SJCRH30 (cell line): ENCODE measurements at regions not wholly inside any gene's neighbourhood (a gene's known extent, or its start where the extent isn't known, plus 50 kb on each side); places are given as distances from the start of the nearest gene placed in this dataset.

Source experiments
- DNase-seq, 2 experiments: peaks; one replicate each; pipeline ENCODE4 v3.0.0-alpha.2; 2015 to 2020
- H3K27ac ChIP-seq: fragments of 250-450 bp; sonication (Bioruptor Pico); 2 replicates; pipeline ENCODE4 v1.5.1; 2020; ENCODE audit warnings: mild to moderate bottlenecking, moderate library complexity
- H3K27me3 ChIP-seq: fragments of 250-450 bp; sonication (Bioruptor Pico); 2 replicates; pipeline ENCODE4 v1.5.1; 2020; ENCODE audit warnings: mild to moderate bottlenecking, moderate library complexity
- H3K36me3 ChIP-seq: fragments of 250-450 bp; sonication (Bioruptor Pico); 2 replicates; pipeline ENCODE4 v1.5.1; 2020; ENCODE audit warnings: mild to moderate bottlenecking, moderate library complexity
- H3K4me1 ChIP-seq: fragments of 250-450 bp; sonication (Bioruptor Pico); 2 replicates; pipeline ENCODE4 v1.5.1; 2020; ENCODE audit warnings: mild to moderate bottlenecking, moderate library complexity
- H3K4me3 ChIP-seq: fragments of 250-450 bp; sonication (Bioruptor Pico); 2 replicates; pipeline ENCODE4 v1.5.1; 2020; ENCODE audit warnings: mild to moderate bottlenecking, moderate library complexity
- H3K9me3 ChIP-seq: fragments of 250-450 bp; sonication (Bioruptor Pico); replicated peaks from 2 replicates; pipeline ENCODE4 v1.5.1; 2020; ENCODE audit warnings: mild to moderate bottlenecking, moderate library complexity

- Histone ChIP-seq H3K4me3 (no peak overlapping the region), H3K36me3 (no peaks in the 10 kb centered on the region), H3K4me1 (peaks cover 7% of the 10 kb centered on the region), H3K27ac (no peak overlapping the region), H3K9me3 (no peaks in the 10 kb centered on the region), H3K27me3 (no peaks in the 10 kb centered on the region)
- no peak for DNase-seq
Observed at GRCh38 chr6:138680085-138680484, 93.5 kb upstream of the CCDC28A start.

DNA sequence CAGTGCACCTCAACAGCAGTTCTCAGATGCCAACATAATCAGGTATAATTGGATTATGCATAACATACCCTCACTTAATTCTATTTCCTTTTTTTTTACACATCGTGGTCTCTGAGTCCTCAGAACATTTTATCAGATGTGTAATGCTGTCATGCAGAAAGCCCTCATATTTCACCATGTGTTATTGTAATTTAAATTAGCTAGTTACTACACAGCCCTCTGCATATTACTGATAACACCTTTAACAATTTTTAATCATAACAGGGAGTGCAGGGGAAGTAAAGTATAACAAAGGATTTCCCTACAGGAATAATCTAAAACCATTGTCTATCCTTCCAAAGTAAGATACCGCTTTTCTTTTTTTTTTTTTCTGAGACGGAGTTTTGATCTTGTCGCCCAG is 91.9 kb upstream of the CCDC28A start:
- no peaks in the 10 kb centered on the region for H3K36me3 ChIP-seq
- H3K4me1 ChIP-seq: peaks cover 7% of the 10 kb centered on the region
- no peaks in the 10 kb centered on the region for H3K27me3 ChIP-seq
- DNase-seq: no peak
- H3K4me3 ChIP-seq: no peak overlapping the region
- no peak overlapping the region for H3K27ac ChIP-seq
- H3K9me3 ChIP-seq: no peaks in the 10 kb centered on the region

- Histone ChIP-seq H3K36me3 (no peaks in the 10 kb centered on the region), H3K4me3 (peak overlapping the region; percentile 55), H3K4me1 (peaks cover 7% of the 10 kb centered on the region), H3K27me3 (no peaks in the 10 kb centered on the region), H3K27ac (peak overlapping the region; percentile 95), H3K9me3 (no peaks in the 10 kb centered on the region)
- DNase-seq: peak; percentile 87 to 89
Observed at GRCh38 chr6:138682704-138683527, 90.7 kb upstream of the CCDC28A start.

DNA sequence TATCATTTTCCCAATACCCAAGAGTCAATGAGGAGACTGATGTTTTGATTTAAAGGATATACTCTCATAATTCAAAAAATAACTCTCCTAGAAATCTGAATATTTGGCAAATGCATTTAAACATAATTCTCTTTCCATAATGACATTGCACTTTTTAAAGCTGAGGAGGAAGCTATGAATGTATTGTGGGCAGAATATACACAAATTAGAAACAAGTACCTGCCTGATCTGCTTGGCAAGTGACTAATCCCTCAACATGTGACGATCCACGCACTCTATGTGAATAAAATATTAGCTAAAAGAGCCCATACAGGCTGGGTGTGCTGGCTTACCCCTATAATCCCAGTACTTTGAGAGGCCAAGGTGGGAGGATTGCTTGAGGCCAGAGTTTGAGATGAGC is 88.3 kb upstream of the CCDC28A start:
- no peaks in the 10 kb centered on the region for H3K36me3 ChIP-seq
- H3K27me3 ChIP-seq: no peaks in the 10 kb centered on the region
- peaks cover 7% of the 10 kb centered on the region for H3K4me1 ChIP-seq
- H3K27ac ChIP-seq: no peak overlapping the region
- H3K4me3 ChIP-seq: no peak overlapping the region
- no peak for DNase-seq
- no peaks in the 10 kb centered on the region for H3K9me3 ChIP-seq

GRCh38 chr6:138685781-138686180 is 87.8 kb upstream of the CCDC28A start:
- no peak for DNase-seq
- H3K27ac ChIP-seq: no peak overlapping the region
- H3K4me3 ChIP-seq: no peak overlapping the region
- H3K27me3 ChIP-seq: no peaks in the 10 kb centered on the region
- peaks cover 7% of the 10 kb centered on the region for H3K4me1 ChIP-seq
- no peaks in the 10 kb centered on the region for H3K9me3 ChIP-seq
- no peaks in the 10 kb centered on the region for H3K36me3 ChIP-seq

- no peaks in the 10 kb centered on the region for H3K9me3 ChIP-seq
- H3K4me1 ChIP-seq: peaks cover 3% of the 10 kb centered on the region
- H3K4me3 ChIP-seq: no peak overlapping the region
- no peaks in the 10 kb centered on the region for H3K27me3 ChIP-seq
- no peaks in the 10 kb centered on the region for H3K36me3 ChIP-seq
- H3K27ac ChIP-seq: no peak overlapping the region
- no peak for DNase-seq
Observed at GRCh38 chr6:138688580-138688979, 85.0 kb upstream of the CCDC28A start.

- Histone ChIP-seq H3K27ac (no peak overlapping the region), H3K36me3 (no peaks in the 10 kb centered on the region), H3K27me3 (no peaks in the 10 kb centered on the region; the same call in 1 of the 2 replicates), H3K4me1 (0 out of 2 replicates have a peak, but pooled peaks cover 4% of the 10 kb centered on the region), H3K9me3 (no peaks in the 10 kb centered on the region), H3K4me3 (no peak overlapping the region)
- DNase-seq: no peak
Observed at GRCh38 chr6:138689849-138690248, 83.7 kb upstream of the CCDC28A start.

DNA sequence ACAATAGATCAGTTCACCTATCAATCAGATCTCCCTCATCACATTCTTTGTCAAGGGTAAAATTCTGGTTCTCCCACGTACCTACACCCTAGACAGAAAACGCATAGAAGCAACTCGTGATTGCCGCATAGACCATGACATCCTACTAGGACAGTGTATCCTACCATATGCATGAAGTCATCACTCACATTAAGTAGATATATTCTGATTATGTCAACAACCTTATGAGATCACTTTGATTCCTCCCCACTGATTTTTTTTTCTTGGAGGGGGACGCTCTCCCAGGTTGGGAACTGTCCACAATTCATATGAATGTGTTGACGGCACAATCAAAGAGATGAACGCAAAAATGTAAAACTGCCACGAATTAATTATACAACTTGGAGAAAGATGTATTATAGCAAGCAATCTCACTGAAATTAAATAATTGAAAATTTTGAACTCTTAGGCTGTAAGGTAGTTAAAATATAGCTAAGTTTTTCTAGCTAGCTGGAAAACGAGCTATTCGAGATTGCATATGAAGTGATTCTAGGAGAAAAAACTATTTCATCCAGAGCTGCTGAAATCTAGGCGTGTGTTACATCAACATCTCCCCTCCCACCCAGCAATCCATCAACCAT is 82.5 kb upstream of the CCDC28A start:
- Histone ChIP-seq H3K9me3 (no peaks in the 10 kb centered on the region), H3K4me3 (no peak overlapping the region), H3K4me1 (0 out of 2 replicates have a peak, but pooled peaks cover 4% of the 10 kb centered on the region), H3K36me3 (no peaks in the 10 kb centered on the region), H3K27me3 (no peaks in the 10 kb centered on the region; the same call in 1 of the 2 replicates), H3K27ac (no peak overlapping the region)
- no peak for DNase-seq

GRCh38 chr6:138691595-138692057 is 81.9 kb upstream of the CCDC28A start:
- Histone ChIP-seq H3K36me3 (no peaks in the 10 kb centered on the region), H3K27ac (no peak overlapping the region), H3K4me1 (0 out of 2 replicates have a peak, but pooled peaks cover 4% of the 10 kb centered on the region), H3K9me3 (no peaks in the 10 kb centered on the region), H3K4me3 (peak overlapping the region; percentile 70), H3K27me3 (no peaks in the 10 kb centered on the region; the same call in 1 of the 2 replicates)
- no peak for DNase-seq

DNA sequence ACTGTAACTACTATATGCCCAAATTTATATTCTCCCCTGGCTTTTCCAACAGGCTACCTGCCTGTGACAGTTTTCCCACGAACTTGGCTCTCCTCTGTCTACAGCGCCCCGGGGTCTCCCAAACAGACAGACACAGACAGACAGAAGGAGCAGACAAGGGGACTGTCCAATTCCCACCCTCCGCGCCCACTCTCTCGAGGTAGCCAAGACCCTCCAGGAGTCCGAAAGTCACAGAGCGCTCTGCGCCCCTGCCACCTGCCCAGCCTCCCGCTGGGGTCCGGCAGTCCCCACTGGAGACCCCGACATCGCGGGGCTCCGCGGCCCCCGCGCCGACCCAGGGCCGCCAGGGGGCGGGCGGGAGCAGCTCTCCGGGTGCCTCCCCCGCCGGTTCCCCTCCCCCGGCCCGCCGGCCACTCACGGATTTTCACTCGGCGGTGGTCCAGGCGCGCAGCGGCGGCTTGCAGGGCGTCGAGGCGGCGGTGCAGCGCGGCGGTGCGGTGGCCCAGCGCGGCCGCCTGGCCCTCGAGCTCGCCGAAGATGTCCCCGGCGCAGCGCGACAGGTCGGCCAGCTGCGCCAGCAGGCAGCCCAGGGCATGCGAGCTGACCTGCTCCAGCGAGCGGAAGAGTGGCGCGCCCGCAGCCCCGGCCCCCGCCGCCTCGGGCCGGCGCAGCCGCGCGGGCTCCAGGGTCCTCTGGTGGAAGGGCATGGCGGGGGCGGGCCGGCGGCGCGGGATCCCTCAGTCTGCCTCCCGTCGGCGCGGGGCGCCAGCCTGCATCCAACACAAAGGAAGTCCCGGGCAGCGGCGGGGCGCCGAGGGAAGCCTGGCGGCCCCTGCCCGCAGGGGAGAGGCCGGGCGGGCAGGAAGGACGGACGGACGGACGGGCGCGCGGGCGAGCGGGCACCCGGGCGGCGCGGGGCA is 81.3 kb upstream of the CCDC28A start:
- Histone ChIP-seq H3K4me3 (peak overlapping the region; percentile 70), H3K27me3 (no peaks in the 10 kb centered on the region; the same call in 1 of the 2 replicates), H3K27ac (no peak overlapping the region), H3K36me3 (no peaks in the 10 kb centered on the region), H3K4me1 (0 out of 2 replicates have a peak, but pooled peaks cover 4% of the 10 kb centered on the region), H3K9me3 (no peaks in the 10 kb centered on the region)
- peak; percentile 67 to 70 for DNase-seq

- DNase-seq: peak; percentile 69 to 70
- H3K36me3 ChIP-seq: no peaks in the 10 kb centered on the region
- H3K27ac ChIP-seq: no peak overlapping the region
- H3K9me3 ChIP-seq: no peaks in the 10 kb centered on the region
- 0 out of 2 replicates have a peak, but pooled peaks cover 4% of the 10 kb centered on the region for H3K4me1 ChIP-seq
- peak overlapping the region; percentile 70 for H3K4me3 ChIP-seq
- no peaks in the 10 kb centered on the region; the same call in 1 of the 2 replicates for H3K27me3 ChIP-seq
Observed at GRCh38 chr6:138692978-138693909, 80.3 kb upstream of the CCDC28A start.

DNA sequence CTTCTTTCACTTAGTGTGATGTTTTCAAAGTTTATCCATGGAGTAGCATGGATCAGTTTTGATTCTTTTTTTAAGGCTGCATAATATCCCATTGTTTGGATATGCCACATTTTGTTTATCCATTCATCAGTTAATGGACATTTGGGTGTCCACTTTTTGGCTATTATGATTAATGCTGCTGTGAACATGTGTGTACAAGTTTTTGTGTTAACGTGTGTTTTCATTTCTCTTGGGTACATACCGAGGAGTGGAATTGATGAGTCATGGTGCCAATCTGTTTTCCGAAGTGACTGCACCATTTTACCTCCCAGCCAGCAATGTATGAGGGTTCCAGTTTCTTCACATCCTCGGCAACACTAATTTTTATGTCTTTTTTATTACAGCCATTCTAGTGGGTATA is 78.4 kb upstream of the CCDC28A start:
- no peak overlapping the region for H3K4me3 ChIP-seq
- 0 out of 2 replicates have a peak, but pooled peaks cover 4% of the 10 kb centered on the region for H3K4me1 ChIP-seq
- no peaks in the 10 kb centered on the region for H3K9me3 ChIP-seq
- H3K27ac ChIP-seq: no peak overlapping the region
- no peaks in the 10 kb centered on the region; the same call in 1 of the 2 replicates for H3K27me3 ChIP-seq
- no peaks in the 10 kb centered on the region for H3K36me3 ChIP-seq
- DNase-seq: no peak

- H3K4me1 ChIP-seq: no peaks in the 10 kb centered on the region; the same call in 1 of the 2 replicates
- no peak for DNase-seq
- no peaks in the 10 kb centered on the region for H3K9me3 ChIP-seq
- no peak overlapping the region for H3K27ac ChIP-seq
- no peak overlapping the region for H3K4me3 ChIP-seq
- no peaks in the 10 kb centered on the region for H3K36me3 ChIP-seq
- no peaks in the 10 kb centered on the region for H3K27me3 ChIP-seq
Observed at GRCh38 chr6:138714493-138714892, 59.1 kb upstream of the CCDC28A start.
